Skin epidermis (tissue), 12 donors: ENCODE measurements at regions not wholly inside any gene's neighbourhood (a gene's known extent, or its start where the extent isn't known, plus 50 kb on each side); places are given as distances from the start of the nearest gene placed in this dataset.
"Not testable (repeated sequence)": the region's sequence is repeated elsewhere in the genome, so short reads cannot be mapped to it uniquely, and the experiment has no call there.

Experiments
- H3K27ac ChIP-seq, 21 experiments: fragments of 200-600 bp; sonication (generic) in 11 of 21; one replicate each; pipeline ENCODE4 v1.5.0; 2020; ENCODE audit warnings: mild to moderate bottlenecking in 3 of 21, inconsistent platforms in 2 of 21, moderate library complexity in 2 of 21
- H3K4me3 ChIP-seq, 7 experiments: fragments of 200-600 bp; sonication (generic) in 2 of 7; one replicate each; pipeline ENCODE4 v1.5.0; 2020; ENCODE audit warnings: inconsistent platforms in 2 of 7, mild to moderate bottlenecking in 2 of 7, moderate library complexity in 1 of 7

DNA sequence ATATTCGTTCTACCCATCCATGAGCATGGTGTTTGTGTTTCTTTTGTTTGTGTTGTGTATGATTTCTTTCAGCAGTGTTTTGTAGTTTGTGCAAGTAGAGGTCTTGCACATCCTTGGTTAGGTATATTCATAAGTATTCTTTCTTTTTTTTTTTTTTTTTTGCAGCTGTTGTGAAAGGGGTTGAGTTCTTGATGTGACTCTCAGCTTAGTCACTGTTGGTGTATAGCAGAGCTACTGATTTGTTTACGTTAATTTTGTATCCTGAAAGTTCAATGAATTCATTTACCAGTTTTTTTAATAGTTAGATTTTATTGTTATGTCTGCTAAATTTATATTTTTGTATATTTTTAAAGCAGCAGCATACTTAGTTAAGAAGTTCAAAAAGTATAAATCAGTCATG is 834.4 kb upstream of the NRXN1 start:
- no peak overlapping the region for H3K4me3 ChIP-seq
- no peak overlapping the region for H3K27ac ChIP-seq

DNA sequence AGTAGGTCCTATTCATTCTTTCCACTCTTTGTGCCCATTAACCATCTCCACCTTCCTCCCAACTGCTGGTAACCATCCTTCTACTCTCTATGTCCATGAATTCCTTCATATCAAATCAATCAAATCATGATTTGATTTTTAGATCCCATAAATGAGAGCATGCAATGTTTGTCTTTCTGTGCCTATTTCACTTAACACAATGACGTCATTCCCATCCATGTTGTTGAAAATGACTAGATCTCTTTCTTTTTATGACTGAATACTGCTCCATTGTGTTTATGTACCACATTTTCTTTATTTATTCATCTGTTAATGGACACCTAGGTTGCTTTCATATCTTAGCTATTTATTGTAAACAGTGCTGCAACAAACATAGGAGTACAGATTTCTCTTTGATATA is 827.3 kb upstream of the NRXN1 start:
- no peak overlapping the region for H3K4me3 ChIP-seq
- H3K27ac ChIP-seq: no peak overlapping the region

DNA sequence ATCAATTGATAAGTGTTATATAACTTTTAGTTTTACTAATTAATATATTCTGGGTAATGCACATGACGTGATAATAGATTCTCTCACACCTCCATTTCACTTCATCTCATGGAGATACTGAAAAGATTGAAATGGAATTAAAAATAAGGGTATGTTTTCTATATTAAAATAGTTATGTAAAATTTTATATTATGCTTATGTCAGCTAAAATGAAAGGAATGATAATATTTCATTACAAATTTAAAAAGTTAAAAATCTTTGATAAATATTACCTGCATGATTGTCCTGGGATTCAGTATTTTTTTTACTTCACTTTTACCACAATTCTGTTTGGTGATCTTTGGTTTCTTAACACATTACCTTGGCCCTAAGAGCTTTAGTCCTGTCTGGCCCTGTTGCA is 823.8 kb upstream of the NRXN1 start:
- H3K27ac ChIP-seq: no peak overlapping the region
- H3K4me3 ChIP-seq: no peak overlapping the region

DNA sequence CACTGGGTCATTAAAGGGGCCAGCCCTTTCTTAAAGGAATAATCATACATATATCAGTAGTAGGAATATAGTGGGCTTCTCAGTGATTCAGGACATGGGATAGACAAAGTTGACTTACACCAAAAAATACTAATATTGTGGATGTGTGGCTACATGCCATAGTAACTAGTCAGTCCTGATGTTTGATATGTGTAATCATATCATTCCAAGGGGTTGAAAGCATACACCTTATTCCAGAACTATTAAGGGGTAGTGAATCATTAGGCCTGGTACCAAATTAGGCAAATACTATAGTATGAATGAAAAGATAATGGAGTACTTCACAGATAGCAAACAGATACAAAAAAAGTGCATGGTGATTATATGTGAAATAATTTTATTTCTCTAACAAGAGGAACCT is 814.9 kb upstream of the NRXN1 start:
- Histone ChIP-seq H3K4me3 (no peak overlapping the region), H3K27ac (no peak overlapping the region)

DNA sequence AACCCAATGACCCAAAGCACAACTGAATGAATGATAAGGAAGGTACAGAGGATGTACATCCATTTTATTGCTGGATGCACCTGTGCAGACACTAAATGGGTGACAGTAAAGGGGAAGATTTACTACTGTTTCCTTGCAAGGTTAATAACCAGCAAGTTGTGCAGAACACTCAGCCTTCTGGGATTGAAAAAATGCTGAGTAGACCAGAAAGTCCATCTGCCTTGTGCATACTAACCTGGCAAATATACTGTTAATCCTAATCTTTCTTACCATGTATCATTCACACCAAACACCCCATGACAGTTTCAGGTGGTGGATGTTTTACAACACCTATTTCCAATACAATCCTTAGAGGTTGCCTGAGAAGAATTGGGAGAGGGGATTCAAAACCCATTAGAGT is 814.1 kb upstream of the NRXN1 start:
- H3K27ac ChIP-seq: no peak overlapping the region
- no peak overlapping the region for H3K4me3 ChIP-seq

DNA sequence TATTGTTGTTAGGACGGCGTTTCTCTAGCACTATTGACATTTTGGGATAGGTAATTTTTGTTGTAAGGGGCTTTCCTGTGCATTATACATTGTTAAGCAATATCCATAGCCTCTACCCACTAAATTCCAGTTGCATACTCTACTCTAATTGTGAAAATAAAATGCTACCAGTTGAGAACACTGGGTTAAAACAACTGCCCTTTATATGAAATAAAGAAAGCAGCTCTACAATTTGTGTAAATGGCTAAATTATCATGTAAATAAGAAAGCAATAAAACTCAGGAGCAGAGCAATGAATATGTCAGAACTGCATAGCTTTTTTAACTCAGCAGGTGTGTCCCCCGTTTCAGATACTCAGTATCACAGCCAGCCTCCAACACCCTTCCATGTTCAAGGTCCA is 812.7 kb upstream of the NRXN1 start:
- no peak overlapping the region for H3K27ac ChIP-seq
- H3K4me3 ChIP-seq: no peak overlapping the region

DNA sequence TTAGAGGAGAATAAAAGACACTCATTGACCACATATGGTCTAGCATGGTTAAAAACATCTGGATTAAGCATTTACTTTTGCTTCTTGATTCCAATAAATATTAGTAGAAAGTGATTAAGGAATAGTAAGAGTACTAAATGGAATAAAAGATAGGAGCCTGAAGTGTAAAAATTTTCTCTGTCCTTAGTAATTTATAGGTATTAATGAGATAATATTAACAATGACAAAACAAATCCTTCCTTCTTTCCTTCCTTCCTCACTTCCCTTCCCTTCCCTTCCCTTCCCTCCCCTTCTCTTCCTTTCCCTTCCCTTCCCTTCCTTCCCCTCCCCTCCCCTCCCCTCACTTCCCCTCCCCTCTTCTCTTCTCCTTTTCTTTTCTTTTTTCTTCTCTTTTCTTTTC is 797.5 kb upstream of the NRXN1 start:
- no peak overlapping the region for H3K27ac ChIP-seq
- H3K4me3 ChIP-seq: no peak overlapping the region

DNA sequence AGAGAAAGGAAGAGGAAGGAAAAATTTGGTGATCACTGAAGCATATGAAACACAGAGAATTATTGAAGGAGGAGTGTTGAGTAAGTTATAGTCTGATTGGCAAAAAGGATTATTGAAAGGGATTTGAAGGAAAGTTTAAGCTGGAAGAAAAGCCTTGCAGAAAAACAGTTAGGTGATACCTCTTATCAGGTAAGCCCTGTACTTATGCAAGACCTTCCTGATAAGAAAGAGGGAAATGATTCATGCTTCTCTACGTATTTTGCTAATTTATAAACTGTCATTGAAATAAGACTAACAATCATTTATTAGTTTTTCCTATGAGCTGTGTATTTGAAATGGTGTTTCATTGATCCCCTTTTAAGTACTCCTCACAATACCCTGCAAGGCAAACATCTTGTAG is 793.9 kb upstream of the NRXN1 start:
- Histone ChIP-seq H3K4me3 (no peak overlapping the region), H3K27ac (no peak overlapping the region)

DNA sequence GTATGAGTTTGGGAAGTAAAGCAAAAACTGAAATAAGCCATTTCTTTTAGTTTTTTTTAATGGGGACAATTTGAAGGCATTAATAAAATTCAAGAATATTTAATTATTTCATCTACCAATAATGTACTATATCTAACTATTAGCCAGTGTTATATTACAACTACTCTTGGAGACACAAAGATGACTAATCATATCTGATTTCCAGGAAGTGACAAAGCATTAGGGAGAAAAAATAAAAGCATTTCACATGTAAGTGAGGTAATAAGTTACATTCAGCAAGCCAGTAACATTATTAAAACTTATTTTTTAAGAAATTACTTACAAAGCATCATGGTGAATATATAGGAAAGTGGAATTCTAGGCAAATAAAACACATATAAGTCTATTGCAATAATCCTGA is 781.3 kb upstream of the NRXN1 start:
- H3K4me3 ChIP-seq: no peak overlapping the region
- H3K27ac ChIP-seq: no peak overlapping the region

DNA sequence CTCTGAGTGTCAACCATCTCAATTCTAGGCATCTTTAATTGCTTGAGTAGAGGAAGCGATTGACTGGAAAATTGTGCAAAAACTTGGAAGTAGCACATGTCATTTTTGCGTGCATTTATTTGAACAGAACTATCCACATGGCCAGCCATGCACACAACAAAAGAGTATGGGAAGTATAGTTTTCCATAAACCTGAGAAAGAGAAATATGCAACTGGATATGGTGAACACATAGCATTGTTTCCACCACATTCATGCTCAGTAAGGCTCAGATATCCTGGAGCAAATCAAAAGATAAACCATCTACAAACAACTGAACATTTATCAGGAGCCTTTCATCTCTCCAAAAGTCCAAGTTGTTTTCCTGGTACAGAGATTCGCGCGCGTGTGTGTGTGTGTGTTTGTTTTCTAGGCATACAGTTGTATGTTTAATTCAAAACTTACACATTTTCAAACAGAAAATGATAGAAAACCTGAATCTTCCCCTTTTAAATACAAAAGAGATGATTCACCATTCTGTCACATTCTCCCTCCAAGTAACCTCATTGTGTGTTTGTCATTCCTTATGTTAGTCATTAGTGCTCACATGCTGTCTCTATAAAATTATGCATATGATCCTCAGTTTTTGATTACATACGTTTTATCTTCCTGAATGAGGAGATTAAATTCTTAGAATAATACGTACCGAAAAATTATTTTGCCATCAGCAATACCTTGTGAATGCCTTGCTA is 780.4 kb upstream of the NRXN1 start:
- no peak overlapping the region for H3K4me3 ChIP-seq
- no peak overlapping the region for H3K27ac ChIP-seq

DNA sequence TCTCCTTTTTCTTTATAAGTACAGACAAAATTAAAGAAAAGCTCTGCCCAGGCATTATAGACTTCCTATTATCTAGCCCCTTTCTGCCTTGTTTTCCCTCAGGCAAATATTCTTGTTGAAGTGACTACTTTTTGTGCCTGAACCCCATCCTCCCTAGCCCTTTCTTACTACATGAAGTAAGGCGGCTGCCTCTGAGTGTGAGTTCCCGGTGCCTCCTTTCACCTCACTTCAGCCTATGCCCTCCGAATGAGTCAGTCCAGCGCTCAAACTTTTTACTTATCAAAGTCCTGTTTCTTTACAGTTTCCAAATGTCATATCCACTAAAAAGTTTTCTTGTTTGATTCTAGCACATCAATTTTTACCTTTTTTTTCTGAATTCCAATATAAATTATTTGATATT is 778.3 kb upstream of the NRXN1 start:
- H3K27ac ChIP-seq: no peak overlapping the region
- no peak overlapping the region for H3K4me3 ChIP-seq

DNA sequence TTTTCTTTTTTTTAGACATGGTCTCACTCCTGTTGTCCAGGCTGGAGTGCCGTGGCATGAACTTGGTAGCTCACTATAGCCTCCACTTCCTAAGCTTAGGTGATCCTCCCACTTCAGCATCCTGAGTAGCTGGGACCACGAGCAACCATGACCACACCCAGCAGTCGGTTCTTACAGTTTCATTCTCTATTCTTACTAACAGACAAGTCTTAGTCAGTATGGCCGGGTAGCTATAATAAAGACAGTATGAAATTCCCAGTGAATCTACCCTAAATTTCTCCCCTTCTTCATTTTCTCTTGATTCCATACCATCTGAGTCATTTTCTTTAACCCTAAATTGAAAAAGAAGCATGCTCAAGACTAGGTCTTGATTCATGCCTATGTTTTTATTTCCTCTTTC is 775.3 kb upstream of the NRXN1 start:
- no peak overlapping the region for H3K4me3 ChIP-seq
- no peak overlapping the region for H3K27ac ChIP-seq

DNA sequence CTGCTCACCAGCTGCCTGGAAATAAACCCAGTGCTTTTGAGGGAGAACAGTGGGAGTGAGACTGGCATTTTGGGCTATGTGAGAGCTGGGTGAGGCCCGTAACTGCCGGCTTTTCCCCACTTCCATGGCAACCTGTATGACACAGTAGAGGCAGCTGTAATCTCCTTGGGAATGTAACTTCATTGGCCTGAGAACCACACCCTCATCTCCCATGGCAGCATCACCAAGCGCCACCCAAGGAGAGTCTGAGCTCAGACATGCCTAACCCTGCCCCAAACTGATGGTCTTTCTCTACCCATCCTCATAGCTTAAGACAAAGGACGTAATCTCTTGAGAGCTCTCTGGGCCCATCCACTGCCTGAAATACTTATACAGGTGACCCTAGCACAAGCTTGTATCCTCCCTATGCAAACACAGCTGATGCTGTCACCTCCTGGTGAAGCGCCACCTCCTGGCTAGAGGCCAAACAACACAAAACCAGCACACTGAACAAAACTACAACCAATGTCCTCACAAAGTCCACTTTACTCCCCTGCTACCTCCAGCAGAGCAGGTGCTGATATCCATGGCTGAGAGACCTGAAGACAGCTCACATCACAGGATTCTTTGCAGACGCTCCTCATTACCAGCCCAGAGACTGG is 763.4 kb upstream of the NRXN1 start:
- no peak overlapping the region for H3K4me3 ChIP-seq
- H3K27ac ChIP-seq: no peak overlapping the region

DNA sequence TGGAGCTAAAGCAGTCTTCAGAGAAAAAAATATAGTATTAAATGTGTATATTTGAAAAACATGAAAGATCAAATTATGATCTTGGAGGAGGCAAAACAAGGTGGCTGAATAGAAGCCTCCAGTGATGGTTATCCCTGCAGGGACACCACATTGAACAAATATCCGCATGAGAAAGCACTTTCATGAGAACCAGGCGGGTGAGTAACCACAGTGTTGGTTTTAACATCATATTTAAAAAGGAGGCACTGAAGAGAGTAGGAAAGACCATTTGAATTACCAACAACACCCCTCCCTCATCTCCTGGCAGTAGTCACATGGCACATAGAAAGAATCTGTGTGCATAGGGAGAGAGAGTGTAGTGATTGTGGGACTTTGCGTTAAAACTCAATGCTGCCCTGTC is 759.6 kb upstream of the NRXN1 start:
- no peak overlapping the region for H3K27ac ChIP-seq
- H3K4me3 ChIP-seq: no peak overlapping the region

DNA sequence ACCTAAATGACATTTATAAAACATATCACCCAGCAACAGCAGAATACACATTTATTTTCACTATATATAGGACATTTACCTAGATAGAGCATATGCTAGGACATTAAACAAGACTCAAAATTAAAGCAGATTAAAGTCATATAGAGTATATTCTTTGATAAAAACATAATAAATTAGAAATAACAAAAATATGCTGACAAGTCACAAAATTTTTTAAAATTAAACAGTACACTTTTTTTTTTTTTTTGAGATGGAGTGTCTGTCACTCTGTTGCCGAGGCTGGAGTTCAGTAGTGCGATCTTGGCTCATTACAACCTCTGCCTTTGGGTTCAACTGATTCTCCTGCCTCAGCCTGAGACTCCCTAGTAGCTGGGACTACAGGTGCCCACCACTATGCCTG is 758.9 kb upstream of the NRXN1 start:
- Histone ChIP-seq H3K27ac (no peak overlapping the region), H3K4me3 (no peak overlapping the region)

DNA sequence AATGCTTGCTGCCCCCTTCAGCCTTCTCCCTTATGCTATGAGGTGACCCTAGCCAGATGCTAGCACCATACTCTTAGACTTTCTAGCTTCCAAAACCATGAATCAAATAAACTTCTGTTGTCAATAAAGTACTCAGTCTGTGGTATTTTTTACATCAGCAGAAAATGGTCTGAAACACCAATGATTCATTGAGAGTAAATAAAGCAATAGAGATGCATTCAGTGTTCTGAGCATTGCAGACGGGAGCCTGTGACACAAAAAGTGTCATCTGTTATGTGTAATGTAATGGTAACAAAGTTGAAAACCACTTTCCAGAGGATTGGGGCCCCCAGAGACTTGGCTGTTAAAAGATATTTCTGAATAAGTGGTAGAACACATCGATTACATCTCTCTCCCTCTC is 758.0 kb upstream of the NRXN1 start:
- Histone ChIP-seq H3K27ac (no peak overlapping the region), H3K4me3 (no peak overlapping the region)

DNA sequence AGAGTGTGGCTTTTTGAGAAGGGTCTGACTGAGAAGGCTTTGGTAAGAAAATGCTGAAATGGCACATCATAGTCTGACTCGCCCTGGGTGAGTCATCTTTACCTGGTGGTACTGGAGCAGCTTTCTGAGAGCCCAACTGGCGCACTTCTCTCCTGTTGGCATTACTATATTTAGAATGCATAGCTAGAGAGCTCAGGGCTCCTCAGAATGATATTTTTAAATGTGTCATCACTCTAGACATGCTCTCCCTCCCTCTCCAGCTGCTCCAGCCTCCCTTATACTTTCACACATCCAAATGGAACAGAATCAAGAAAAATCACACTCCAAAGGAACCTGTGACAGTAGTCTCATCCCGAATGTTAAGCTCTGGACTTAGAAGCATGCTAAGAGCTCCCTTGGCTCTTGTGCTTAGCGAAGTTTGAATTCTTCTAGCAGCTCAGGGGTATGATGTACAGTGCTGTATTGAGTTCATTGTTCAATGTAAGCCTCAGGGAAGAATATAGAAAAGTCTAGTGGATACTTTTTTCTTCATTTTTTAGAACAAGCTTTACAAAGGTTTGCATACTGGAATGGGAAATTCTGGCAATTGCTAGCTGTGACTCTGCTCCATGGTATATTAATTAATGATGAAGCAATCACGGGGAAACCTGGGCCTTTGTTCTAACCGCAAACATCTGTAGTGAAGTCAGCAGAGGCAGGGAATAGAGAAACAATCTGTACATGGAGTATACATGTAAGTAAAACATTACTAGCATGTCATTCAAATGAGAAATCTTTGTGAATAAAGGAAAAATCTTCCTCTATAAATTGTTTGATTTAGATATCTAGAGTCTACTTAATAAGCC is 751.2 kb upstream of the NRXN1 start:
- no peak overlapping the region for H3K4me3 ChIP-seq
- H3K27ac ChIP-seq: no peak overlapping the region

DNA sequence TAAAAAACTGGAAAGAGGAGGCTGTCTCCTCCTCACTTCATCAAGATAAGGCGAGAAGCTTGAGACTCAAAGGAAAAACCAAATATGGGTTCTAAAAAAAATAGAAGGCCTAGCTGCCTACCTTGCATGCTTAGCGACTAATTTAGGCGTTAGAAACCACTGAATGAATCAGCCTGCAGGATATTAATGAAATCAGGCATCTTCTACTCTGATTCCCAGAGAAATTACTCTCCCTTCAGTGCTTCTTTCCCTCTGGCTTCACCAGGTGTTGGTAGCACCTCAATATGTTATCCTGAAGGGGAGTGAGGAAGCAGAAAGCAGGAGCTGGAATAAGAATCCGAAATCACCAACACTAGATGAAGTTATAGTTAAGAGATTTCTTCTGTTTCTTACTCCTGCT is 749.8 kb upstream of the NRXN1 start:
- no peak overlapping the region for H3K4me3 ChIP-seq
- H3K27ac ChIP-seq: no peak overlapping the region

DNA sequence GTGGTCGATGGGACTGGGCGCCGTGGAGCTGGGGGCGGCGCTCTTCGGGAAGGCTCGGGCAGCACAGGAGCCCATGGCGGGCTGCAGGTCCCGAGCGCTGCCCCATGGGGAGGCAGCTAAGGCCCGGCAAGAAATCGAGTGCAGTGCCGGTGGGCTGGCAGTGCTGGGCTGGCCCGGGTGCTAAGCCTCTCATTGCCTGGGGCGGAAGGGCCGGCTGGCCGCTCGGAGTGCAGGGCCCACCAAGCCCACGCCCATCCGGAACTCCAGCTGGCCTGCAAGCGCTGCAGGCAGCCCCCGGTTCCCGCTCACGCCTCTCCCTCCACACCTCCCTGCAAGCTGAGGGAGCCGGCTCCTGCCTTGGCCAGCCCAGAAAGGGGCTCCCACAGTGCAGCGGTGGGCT is 748.4 kb upstream of the NRXN1 start:
- no peak overlapping the region for H3K4me3 ChIP-seq
- no peak overlapping the region for H3K27ac ChIP-seq

DNA sequence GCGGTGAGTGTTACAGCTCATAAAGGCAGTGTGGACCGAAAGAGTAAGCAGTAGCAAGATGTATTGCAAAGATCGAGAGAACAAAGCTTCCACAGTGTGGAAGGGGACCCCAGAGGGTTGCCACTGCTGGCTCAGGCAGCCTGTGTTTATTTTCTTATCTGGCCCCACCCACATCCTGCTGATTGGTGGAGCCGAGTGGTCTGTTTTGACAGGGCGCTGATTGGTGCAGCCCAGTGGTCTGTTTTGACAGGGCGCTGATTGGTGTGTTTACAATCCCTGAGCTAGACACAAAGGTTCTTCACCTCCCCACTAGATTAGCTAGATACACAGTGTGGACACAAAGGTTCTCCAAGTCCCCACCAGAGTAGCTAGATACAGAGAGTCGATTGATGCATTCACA is 747.8 kb upstream of the NRXN1 start:
- H3K4me3 ChIP-seq, H3K27ac ChIP-seq: not testable (repeated sequence)

DNA sequence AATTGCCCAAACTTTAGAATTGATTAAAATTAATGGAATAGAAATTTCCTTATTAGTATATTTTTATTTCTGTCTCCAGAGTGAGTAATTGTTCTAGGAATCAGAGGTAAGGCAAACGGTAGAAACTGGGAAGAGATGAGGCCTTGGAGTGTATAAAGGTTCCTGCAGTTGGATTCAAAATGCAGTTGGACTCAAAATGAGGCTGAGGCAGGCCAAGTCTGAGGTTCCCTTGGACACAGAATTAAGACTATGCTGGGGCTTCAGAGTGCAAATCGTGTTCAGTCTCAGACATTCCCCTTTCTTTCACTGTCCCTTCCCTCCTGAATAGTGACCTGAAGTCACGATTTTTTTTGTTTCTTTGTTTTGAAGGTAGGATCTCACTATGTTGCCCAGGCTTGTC is 746.9 kb upstream of the NRXN1 start:
- H3K4me3 ChIP-seq: no peak overlapping the region
- no peak overlapping the region for H3K27ac ChIP-seq
